GM12874 (cell line): ENCODE measurements at regions not wholly inside any gene's neighbourhood (a gene's known extent, or its start where the extent isn't known, plus 50 kb on each side); places are given as distances from the start of the nearest gene placed in this dataset.

ENCODE experiments used
- TF ChIP-seq, protein P1 (sequence below): IDR thresholded peaks from 2 replicates; pipeline ENCODE4 v1.5.1; 2011; ENCODE audit warnings: low read depth, mild to moderate bottlenecking, control low read depth, low read length, moderate library complexity; ENCODE audit not compliant: insufficient read depth

DNA sequence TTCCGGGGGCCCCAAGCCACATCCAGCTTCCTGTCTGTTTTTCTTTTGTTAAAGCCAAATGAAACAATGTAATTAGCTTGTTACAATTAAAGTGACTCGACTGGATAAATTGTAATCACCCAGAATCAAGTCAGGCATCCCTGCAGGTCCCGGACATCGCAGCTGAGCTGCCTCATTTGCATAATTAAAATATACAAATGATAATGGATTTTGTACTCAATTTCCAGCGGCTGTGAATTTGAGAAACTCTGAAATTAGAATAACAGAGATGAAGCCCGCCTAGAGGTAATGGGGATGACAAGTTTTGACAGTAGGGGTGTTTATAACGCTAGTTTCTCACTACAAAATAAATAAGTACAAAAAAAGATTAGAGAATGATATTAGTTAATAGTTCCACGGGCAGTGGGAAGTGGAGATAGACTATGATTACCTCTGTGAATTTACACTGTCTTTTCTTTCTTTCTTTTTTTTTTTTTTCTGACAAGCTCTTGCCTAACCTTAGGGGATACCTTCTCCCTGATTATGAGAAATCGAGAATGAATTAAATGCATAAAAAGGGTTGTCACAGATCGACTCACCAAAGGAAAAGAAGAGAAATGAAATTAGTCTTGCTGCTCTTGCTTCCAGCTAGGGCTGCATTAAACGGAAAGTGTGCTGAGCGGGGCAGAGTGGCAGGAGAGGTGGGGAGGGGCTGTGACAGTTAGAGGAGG lies 82.6 kb upstream of the SKOR2 start:
- TF ChIP-seq, protein P1, sequence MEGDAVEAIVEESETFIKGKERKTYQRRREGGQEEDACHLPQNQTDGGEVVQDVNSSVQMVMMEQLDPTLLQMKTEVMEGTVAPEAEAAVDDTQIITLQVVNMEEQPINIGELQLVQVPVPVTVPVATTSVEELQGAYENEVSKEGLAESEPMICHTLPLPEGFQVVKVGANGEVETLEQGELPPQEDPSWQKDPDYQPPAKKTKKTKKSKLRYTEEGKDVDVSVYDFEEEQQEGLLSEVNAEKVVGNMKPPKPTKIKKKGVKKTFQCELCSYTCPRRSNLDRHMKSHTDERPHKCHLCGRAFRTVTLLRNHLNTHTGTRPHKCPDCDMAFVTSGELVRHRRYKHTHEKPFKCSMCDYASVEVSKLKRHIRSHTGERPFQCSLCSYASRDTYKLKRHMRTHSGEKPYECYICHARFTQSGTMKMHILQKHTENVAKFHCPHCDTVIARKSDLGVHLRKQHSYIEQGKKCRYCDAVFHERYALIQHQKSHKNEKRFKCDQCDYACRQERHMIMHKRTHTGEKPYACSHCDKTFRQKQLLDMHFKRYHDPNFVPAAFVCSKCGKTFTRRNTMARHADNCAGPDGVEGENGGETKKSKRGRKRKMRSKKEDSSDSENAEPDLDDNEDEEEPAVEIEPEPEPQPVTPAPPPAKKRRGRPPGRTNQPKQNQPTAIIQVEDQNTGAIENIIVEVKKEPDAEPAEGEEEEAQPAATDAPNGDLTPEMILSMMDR, result no peak

DNA sequence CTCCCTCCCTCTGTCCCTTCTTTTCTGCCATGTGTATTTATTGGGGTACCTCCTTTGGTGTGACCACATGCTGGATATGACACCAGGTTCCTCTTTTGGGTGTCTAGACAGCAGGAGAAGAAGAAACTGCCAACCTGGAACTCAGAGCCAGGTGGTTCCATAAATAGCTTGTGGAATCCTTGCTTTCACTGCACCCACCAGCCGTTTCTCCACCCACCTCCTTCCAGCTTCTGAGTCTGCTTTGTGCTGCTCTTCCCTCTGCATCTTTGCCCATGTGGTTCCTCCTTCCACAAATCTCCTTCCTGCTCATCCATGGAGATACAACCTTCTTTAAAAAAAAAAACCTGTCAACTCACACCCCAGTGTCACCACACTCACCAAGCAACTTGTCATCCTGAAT lies 80.2 kb upstream of the SKOR2 start:
- TF ChIP-seq, protein P1, result no peak

DNA sequence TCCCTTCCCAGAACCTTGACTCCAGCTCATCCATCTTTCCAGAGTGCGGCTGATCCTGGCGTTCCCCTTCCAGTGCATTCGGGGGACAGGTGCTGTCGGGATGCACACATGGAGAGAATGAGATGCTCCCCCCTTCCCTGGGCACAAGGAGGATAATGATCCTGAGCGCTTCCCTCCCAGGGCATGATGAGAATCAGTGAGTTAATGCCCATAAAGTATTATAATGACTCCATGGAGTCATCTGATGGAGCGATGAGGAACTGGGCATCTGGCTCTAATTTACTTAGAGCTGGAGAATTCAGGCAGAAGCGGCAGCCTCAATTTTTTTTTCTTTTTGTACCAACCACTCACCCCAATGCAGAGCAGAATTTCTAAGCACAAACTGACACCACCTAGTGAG lies 79.6 kb upstream of the SKOR2 start:
- TF ChIP-seq, protein P1, result no peak

DNA sequence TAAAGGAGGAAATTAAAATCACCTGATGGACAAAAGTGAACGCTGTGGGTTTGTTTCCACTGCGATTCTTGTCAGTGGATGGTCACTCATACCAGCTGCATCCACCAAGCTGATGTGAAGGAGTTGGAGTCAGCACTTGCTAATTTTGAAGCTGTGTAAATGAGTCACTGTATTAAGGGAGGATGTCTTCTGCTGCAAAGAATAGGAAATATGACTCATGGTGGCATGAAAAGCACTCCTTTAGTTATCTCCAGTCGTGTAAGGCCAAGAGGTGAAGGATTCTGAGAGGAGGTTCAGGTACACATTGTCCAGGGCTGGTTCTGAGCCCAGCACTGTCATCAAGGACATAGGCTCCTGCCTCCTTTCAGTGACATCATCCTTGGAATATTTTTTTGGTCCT lies 71.7 kb upstream of the SKOR2 start:
- TF ChIP-seq, protein P1, result no peak

DNA sequence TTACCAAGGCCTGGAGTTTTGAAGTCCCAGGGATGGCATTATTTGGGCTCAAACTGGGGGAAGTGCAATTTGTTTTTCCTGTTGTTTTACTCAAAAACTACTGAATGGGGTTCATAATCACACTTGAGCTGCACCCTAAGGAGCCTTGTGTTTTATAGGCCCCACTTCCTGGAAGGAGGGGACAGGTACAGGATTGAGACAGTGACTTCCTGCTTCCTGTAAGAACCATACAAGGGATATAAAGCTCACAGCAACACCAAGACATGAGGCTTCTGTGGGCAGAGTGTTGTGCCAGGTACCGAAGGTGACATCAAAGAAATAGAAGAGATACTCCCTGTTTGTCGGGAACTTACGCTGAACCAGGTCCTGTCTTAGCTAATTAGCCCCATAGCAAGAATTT lies 70.4 kb upstream of the SKOR2 start:
- TF ChIP-seq, protein P1, result no peak

DNA sequence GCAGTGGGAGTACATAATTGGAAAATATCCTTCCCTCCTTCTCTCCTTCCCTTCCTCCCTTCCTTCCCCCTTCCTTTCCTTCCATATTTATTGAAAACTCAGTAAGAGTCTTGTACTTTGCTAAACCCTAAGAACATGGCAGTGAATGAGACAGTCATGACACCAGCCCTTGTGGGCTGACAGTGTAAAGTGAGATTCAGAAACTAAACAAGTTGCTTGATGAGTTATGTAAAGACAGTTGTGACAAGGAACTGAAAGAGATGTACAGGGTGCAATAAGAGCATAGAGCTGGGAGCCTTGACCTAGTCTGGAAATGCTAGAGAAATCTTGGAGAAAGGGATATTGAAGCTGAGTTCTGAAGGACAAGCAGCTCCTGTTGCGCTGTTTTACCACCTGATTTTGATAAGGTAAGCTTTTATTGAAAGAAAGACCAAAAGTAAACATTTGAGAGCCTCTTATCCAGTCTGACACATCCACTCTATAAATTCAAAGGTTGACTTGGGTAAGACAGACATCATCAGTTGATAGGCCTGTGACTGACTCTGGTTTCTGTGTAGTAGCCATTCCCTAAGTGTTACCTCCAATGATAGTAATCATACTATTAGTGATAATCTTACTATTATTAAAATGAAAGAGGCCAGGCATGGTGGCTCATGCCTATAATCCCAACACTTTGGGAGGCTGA lies 66.5 kb upstream of the SKOR2 start:
- TF ChIP-seq, protein P1, result no peak

DNA sequence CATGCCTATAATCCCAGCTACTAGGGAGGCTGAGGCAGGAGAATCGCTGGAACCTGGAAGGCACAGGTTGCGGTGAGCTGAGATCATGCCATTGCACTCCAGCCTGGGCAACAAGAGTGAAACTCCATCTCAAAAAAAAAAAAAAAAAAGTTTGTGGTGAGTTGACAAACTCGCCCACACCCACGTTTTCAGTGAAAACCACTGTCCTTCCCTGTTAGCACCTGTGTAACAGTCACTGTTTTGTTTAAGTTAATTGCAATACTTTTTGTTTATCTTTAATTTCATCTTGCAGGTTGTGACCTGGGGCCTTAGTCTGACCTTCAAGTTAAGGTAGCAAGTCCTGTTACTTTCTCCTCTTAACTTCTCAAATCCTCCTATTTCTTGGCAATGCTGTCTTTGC lies 65.5 kb upstream of the SKOR2 start:
- TF ChIP-seq, protein P1, result no peak
